ENCODE measurements at regions not wholly inside any gene's neighbourhood (a gene's known extent, or its start where the extent isn't known, plus 50 kb on each side); places are given as distances from the start of the nearest gene placed in this dataset.
"Not testable (repeated sequence)": the region's sequence is repeated elsewhere in the genome, so short reads cannot be mapped to it uniquely, and the experiment has no call there.

GRCh38 chr6:2569420-2569819 lies 181.3 kb downstream of the MYLK4 start:
- H3K18ac ChIP-seq (ENCODE audit: low read length); H3K4me3 ChIP-seq (ENCODE audit: low read depth, low read length); H2AK5ac ChIP-seq (ENCODE audit: low read length); H2BK12ac ChIP-seq (ENCODE audit: low read length); H3K27me3 ChIP-seq (ENCODE audit: insufficient read depth, low read length); H3K4me2 ChIP-seq (ENCODE audit: low read length); H3K4ac ChIP-seq (ENCODE audit: low read depth, low read length); H2BK120ac ChIP-seq (ENCODE audit: insufficient read depth, low read length, poor library complexity); H3K4me1 ChIP-seq (ENCODE audit: control insufficient read depth in 1 of 2, insufficient read depth in 2 of 2, low read length in 2 of 2); H3K36me3 ChIP-seq (ENCODE audit: control insufficient read depth in 1 of 2, insufficient read depth in 2 of 2, low read length in 2 of 2); H3K9me3 ChIP-seq (ENCODE audit: insufficient read depth, low read depth, low read length); H3K14ac ChIP-seq (ENCODE audit: low read length); H3K79me2 ChIP-seq (ENCODE audit: control insufficient read depth, insufficient read depth, low read length, poor library complexity); H2BK5ac ChIP-seq (ENCODE audit: low read depth, low read length, poor library complexity); H3K23ac ChIP-seq (ENCODE audit: low read length); H4K8ac ChIP-seq (ENCODE audit: low read depth, low read length); H3K27ac ChIP-seq (ENCODE audit: low read depth, low read length); H4K12ac ChIP-seq (ENCODE audit: low read depth, low read length); H3K9ac ChIP-seq (ENCODE audit: low read length); H4K91ac ChIP-seq (ENCODE audit: low read depth, low read length); H3K79me1 ChIP-seq (ENCODE audit: low read length); DNase-seq; H2AFZ ChIP-seq (ENCODE audit: insufficient read depth, low read length, poor library complexity): not testable (repeated sequence)
- no CpG with 5 or more reads among the region's 1 CpG for WGBS (ENCODE audit: extremely low coverage, insufficient coverage, insufficient read length)

GRCh38 chr6:2566048-2566447 lies 184.7 kb downstream of the MYLK4 start:
- Histone ChIP-seq H3K9me3 (ENCODE audit: insufficient read depth, low read depth, low read length) (no peaks in the 10 kb centered on the region), H2BK12ac (ENCODE audit: low read length) (no peak overlapping the region), H3K4ac (ENCODE audit: low read depth, low read length) (no peak overlapping the region), H3K27ac (ENCODE audit: low read depth, low read length) (no peak overlapping the region), H2BK5ac (ENCODE audit: low read depth, low read length, poor library complexity) (no peak overlapping the region), H3K4me1 (ENCODE audit: control insufficient read depth in 1 of 2, insufficient read depth in 2 of 2, low read length in 2 of 2) (no peaks in the 10 kb centered on the region), H2BK120ac (ENCODE audit: insufficient read depth, low read length, poor library complexity) (no peak overlapping the region), H3K4me2 (ENCODE audit: low read length) (no peak overlapping the region), H2AK5ac (ENCODE audit: low read length) (no peak overlapping the region), H4K91ac (ENCODE audit: low read depth, low read length) (no peak overlapping the region), H3K27me3 (ENCODE audit: insufficient read depth, low read length) (no peaks in the 10 kb centered on the region), H3K9ac (ENCODE audit: low read length) (no peak overlapping the region), H2AFZ (ENCODE audit: insufficient read depth, low read length, poor library complexity) (no peak overlapping the region), H4K12ac (ENCODE audit: low read depth, low read length) (no peak overlapping the region), H3K14ac (ENCODE audit: low read length) (no peak overlapping the region), H3K18ac (ENCODE audit: low read length) (no peak overlapping the region), H4K8ac (ENCODE audit: low read depth, low read length) (no peak overlapping the region), H3K23ac (ENCODE audit: low read length) (no peak overlapping the region), H3K79me1 (ENCODE audit: low read length) (no peaks in the 10 kb centered on the region), H3K79me2 (ENCODE audit: control insufficient read depth, insufficient read depth, low read length, poor library complexity) (no peaks in the 10 kb centered on the region), H3K36me3 (ENCODE audit: control insufficient read depth in 1 of 2, insufficient read depth in 2 of 2, low read length in 2 of 2) (no peaks in the 10 kb centered on the region), H3K4me3 (ENCODE audit: low read depth, low read length) (no peak overlapping the region)
- no CpG with 5 or more reads among the region's 1 CpG for WGBS (ENCODE audit: extremely low coverage, insufficient coverage, insufficient read length)
- DNase-seq = no peak

- no peak overlapping the region for H3K4me2 ChIP-seq (ENCODE audit: low read length)
- H3K4me1 ChIP-seq (ENCODE audit: control insufficient read depth in 1 of 2, insufficient read depth in 2 of 2, low read length in 2 of 2) = no peaks in the 10 kb centered on the region
- no CpG with 5 or more reads among the region's 5 CpGs for WGBS (ENCODE audit: extremely low coverage, insufficient coverage, insufficient read length)
- no peak overlapping the region for H3K18ac ChIP-seq (ENCODE audit: low read length)
- H2AK5ac ChIP-seq (ENCODE audit: low read length) = no peak overlapping the region
- H2BK120ac ChIP-seq (ENCODE audit: insufficient read depth, low read length, poor library complexity) = no peak overlapping the region
- H3K27ac ChIP-seq (ENCODE audit: low read depth, low read length) = no peak overlapping the region
- no peaks in the 10 kb centered on the region for H3K27me3 ChIP-seq (ENCODE audit: insufficient read depth, low read length)
- no peaks in the 10 kb centered on the region for H3K9me3 ChIP-seq (ENCODE audit: insufficient read depth, low read depth, low read length)
- no peaks in the 10 kb centered on the region for H3K79me2 ChIP-seq (ENCODE audit: control insufficient read depth, insufficient read depth, low read length, poor library complexity)
- no peak overlapping the region for H3K23ac ChIP-seq (ENCODE audit: low read length)
- no peak overlapping the region for H4K8ac ChIP-seq (ENCODE audit: low read depth, low read length)
- H3K79me1 ChIP-seq (ENCODE audit: low read length) = no peaks in the 10 kb centered on the region
- no peak overlapping the region for H3K4ac ChIP-seq (ENCODE audit: low read depth, low read length)
- no peak overlapping the region for H4K91ac ChIP-seq (ENCODE audit: low read depth, low read length)
- no peak overlapping the region for H4K12ac ChIP-seq (ENCODE audit: low read depth, low read length)
- DNase-seq = no peak
- no peak overlapping the region for H2BK5ac ChIP-seq (ENCODE audit: low read depth, low read length, poor library complexity)
- no peak overlapping the region for H2BK12ac ChIP-seq (ENCODE audit: low read length)
- no peak overlapping the region for H3K4me3 ChIP-seq (ENCODE audit: low read depth, low read length)
- H2AFZ ChIP-seq (ENCODE audit: insufficient read depth, low read length, poor library complexity) = no peak overlapping the region
- H3K36me3 ChIP-seq (ENCODE audit: control insufficient read depth in 1 of 2, insufficient read depth in 2 of 2, low read length in 2 of 2) = no peaks in the 10 kb centered on the region
- H3K9ac ChIP-seq (ENCODE audit: low read length) = no peak overlapping the region
- H3K14ac ChIP-seq (ENCODE audit: low read length) = no peak overlapping the region
Observed at GRCh38 chr6:2565499-2565898, 185.2 kb downstream of the MYLK4 start.

- H3K9me3 ChIP-seq (ENCODE audit: insufficient read depth, low read depth, low read length) = peaks cover 2% of the 10 kb centered on the region
Observed at GRCh38 chr6:2563635-2564034, 187.1 kb downstream of the MYLK4 start.

More at GRCh38 chr6:2563635-2564034, 187.1 kb downstream of the MYLK4 start:
- no peak overlapping the region for H3K14ac ChIP-seq (ENCODE audit: low read length)
- no peak overlapping the region for H3K9ac ChIP-seq (ENCODE audit: low read length)
- no CpG with 5 or more reads among the region's 6 CpGs for WGBS (ENCODE audit: extremely low coverage, insufficient coverage, insufficient read length)
- H3K4me1 ChIP-seq (ENCODE audit: control insufficient read depth in 1 of 2, insufficient read depth in 2 of 2, low read length in 2 of 2) = no peaks in the 10 kb centered on the region
- no peaks in the 10 kb centered on the region for H3K36me3 ChIP-seq (ENCODE audit: control insufficient read depth in 1 of 2, insufficient read depth in 2 of 2, low read length in 2 of 2)
- H3K4ac ChIP-seq (ENCODE audit: low read depth, low read length) = no peak overlapping the region
- no peak overlapping the region for H4K8ac ChIP-seq (ENCODE audit: low read depth, low read length)
- no peak overlapping the region for H2BK5ac ChIP-seq (ENCODE audit: low read depth, low read length, poor library complexity)
- H3K27me3 ChIP-seq (ENCODE audit: insufficient read depth, low read length) = no peaks in the 10 kb centered on the region
- DNase-seq = no peak
- no peak overlapping the region for H4K91ac ChIP-seq (ENCODE audit: low read depth, low read length)
- no peak overlapping the region for H4K12ac ChIP-seq (ENCODE audit: low read depth, low read length)
- H3K4me3 ChIP-seq (ENCODE audit: low read depth, low read length) = no peak overlapping the region
- H3K23ac ChIP-seq (ENCODE audit: low read length) = no peak overlapping the region
- H2AFZ ChIP-seq (ENCODE audit: insufficient read depth, low read length, poor library complexity) = no peak overlapping the region
- H3K4me2 ChIP-seq (ENCODE audit: low read length) = no peak overlapping the region
- H3K18ac ChIP-seq (ENCODE audit: low read length) = no peak overlapping the region
- H3K79me2 ChIP-seq (ENCODE audit: control insufficient read depth, insufficient read depth, low read length, poor library complexity) = no peaks in the 10 kb centered on the region
- H2BK120ac ChIP-seq (ENCODE audit: insufficient read depth, low read length, poor library complexity) = no peak overlapping the region
- H3K27ac ChIP-seq (ENCODE audit: low read depth, low read length) = no peak overlapping the region
- H3K79me1 ChIP-seq (ENCODE audit: low read length) = no peaks in the 10 kb centered on the region
- H2BK12ac ChIP-seq (ENCODE audit: low read length) = no peak overlapping the region
- H2AK5ac ChIP-seq (ENCODE audit: low read length) = no peak overlapping the region
